ENCODE measurements at regions not wholly inside any gene's neighbourhood (a gene's known extent, or its start where the extent isn't known, plus 50 kb on each side); places are given as distances from the start of the nearest gene placed in this dataset.

- no peak for DNase-seq (ENCODE audit: low read depth)
- H3K4me3 ChIP-seq (ENCODE audit: low read depth, low read length), result peak overlapping the region; percentile 26; the same call in 1 of the 2 replicates
- TF ChIP-seq CTCF (IDR thresholded peaks at IDR 0.05; ENCODE audit: control insufficient read depth, extremely low read depth, insufficient read depth), result no peak
These were observed 367.3 kb downstream of the C12orf50 start for GRCh38 chr12:87661786-87662377.

GRCh38 chr12:87660987-87661774, 368.0 kb downstream of the C12orf50 start:
- DNase-seq (ENCODE audit: low read depth), result no peak
- H3K4me3 ChIP-seq (ENCODE audit: low read depth, low read length), result no peak overlapping the region
- no peak for TF ChIP-seq CTCF (IDR thresholded peaks at IDR 0.05; ENCODE audit: control insufficient read depth, extremely low read depth, insufficient read depth)

- no peak overlapping the region for H3K4me3 ChIP-seq (ENCODE audit: low read depth, low read length)
- no peak for DNase-seq (ENCODE audit: low read depth)
- no peak for TF ChIP-seq CTCF (IDR thresholded peaks at IDR 0.05; ENCODE audit: control insufficient read depth, extremely low read depth, insufficient read depth)
These were observed 368.9 kb downstream of the C12orf50 start for GRCh38 chr12:87660291-87660690.

- DNase-seq (ENCODE audit: low read depth), result no peak
- no peak for TF ChIP-seq CTCF (IDR thresholded peaks at IDR 0.05; ENCODE audit: control insufficient read depth, extremely low read depth, insufficient read depth)
- H3K4me3 ChIP-seq (ENCODE audit: low read depth, low read length), result no peak overlapping the region
These were observed 372.9 kb downstream of the C12orf50 start for GRCh38 chr12:87656311-87656710.

GRCh38 chr12:87651670-87652425, 377.4 kb downstream of the C12orf50 start:
- TF ChIP-seq CTCF (IDR thresholded peaks at IDR 0.05; ENCODE audit: control insufficient read depth, extremely low read depth, insufficient read depth), result no peak
- DNase-seq (ENCODE audit: low read depth), result no peak
- H3K4me3 ChIP-seq (ENCODE audit: low read depth, low read length), result no peak overlapping the region

GRCh38 chr12:87642245-87642644, 387.0 kb downstream of the C12orf50 start:
- H3K4me3 ChIP-seq (ENCODE audit: low read depth, low read length), result no peak overlapping the region
- no peak for TF ChIP-seq CTCF (IDR thresholded peaks at IDR 0.05; ENCODE audit: control insufficient read depth, extremely low read depth, insufficient read depth)
- DNase-seq (ENCODE audit: low read depth), result no peak
